HCT116 (cell line): ENCODE measurements at regions not wholly inside any gene's neighbourhood (a gene's known extent, or its start where the extent isn't known, plus 50 kb on each side); places are given as distances from the start of the nearest gene placed in this dataset.

Source experiments
- ATAC-seq: fragments of 200-7000 bp; cut with Tn5 transposase; 2 replicates; pipeline ENCODE4 v1.9.1; 2020; ENCODE audit warnings: mild to moderate bottlenecking, moderate library complexity
- BruUV-seq: library from RNA; stranded (reverse); fragments of 400-500 nt; replicated peaks from 2 replicates; lab custom pipeline; 2021; lab: Mats Ljungman, UMichigan
- CTCF ChIA-PET: fragments of 300-600 bp; sonication (Branson Sonifier 250); formaldehyde crosslinking; loops from one replicate; lab custom pipeline; 2021; ENCODE audit warnings: antibody characterized with exemption; lab: Charles Lee
- POLR2A ChIA-PET: fragments of 300-600, 350-600 bp; sonication (Branson Sonifier 250); formaldehyde crosslinking; loops from one replicate; lab custom pipeline; 2021; ENCODE audit warnings: antibody characterized with exemption; lab: Charles Lee
- RAD21 ChIA-PET, 2 experiments: fragments of 300-600 bp; sonication (Branson Sonifier 250); formaldehyde crosslinking; loops; one replicate each; lab custom pipeline; 2023; ENCODE audit warnings: low total read pairs in 2 of 2; ENCODE audit not compliant: uncharacterized antibody in 2 of 2, unreplicated experiment in 2 of 2, low non-redundant PET in 1 of 2; lab: Charles Lee
- DNase-seq: peaks from one replicate; pipeline ENCODE4 v3.0.0-alpha.2; 2010; ENCODE audit warnings: low read depth, low spot score
- H2AFZ ChIP-seq: fragments of 200-600 bp; shearing (Covaris generic), sonication (generic); 2 replicates; pipeline ENCODE4 v1.6.1; 2017; ENCODE audit warnings: low read depth, mixed run types, mixed read lengths, antibody characterized with exemption, low read length; ENCODE audit not compliant: poor library complexity, severe bottlenecking
- H3K27ac ChIP-seq: 2 replicates; pipeline ENCODE4 v1.5.1; 2012; ENCODE audit warnings: low read depth, low read length
- H3K27me3 ChIP-seq: fragments of 200-600 bp; sonication (generic); 2 replicates; pipeline ENCODE4 v1.6.1; 2016; ENCODE audit warnings: mixed run types, low read length, mixed read lengths; ENCODE audit not compliant: insufficient read depth
- H3K36me3 ChIP-seq, 2 experiments: fragments of 200-500 bp in 1 of 2; fragments of 200-600 bp in 1 of 2; sonication (Bioruptor generic) in 1 of 2; sonication (generic) in 1 of 2; 2 replicates each; pipeline versions ENCODE4 v1.5.1 to v1.6.1; 2014 to 2016; ENCODE audit warnings: low read length in 2 of 2, inconsistent platforms in 1 of 2, mixed read lengths in 1 of 2, mixed run types in 1 of 2; ENCODE audit not compliant: insufficient read depth in 2 of 2, control insufficient read depth in 1 of 2
- H3K4me1 ChIP-seq, 2 experiments: fragments of 200-600 bp in 1 of 2; sonication (generic) in 1 of 2; 2 replicates each; pipeline versions ENCODE4 v1.5.1 to v1.6.1; 2012 to 2017; ENCODE audit warnings: low read length in 2 of 2, inconsistent platforms in 1 of 2, mild to moderate bottlenecking in 1 of 2, mixed read lengths in 1 of 2, mixed run types in 1 of 2, moderate library complexity in 1 of 2; ENCODE audit not compliant: insufficient read depth in 2 of 2, control insufficient read depth in 1 of 2
- H3K4me2 ChIP-seq: fragments of 200-600 bp; sonication (generic); 2 replicates; pipeline ENCODE4 v1.6.1; 2017; ENCODE audit warnings: mixed run types, low read length, mixed read lengths
- H3K4me3 ChIP-seq, 2 experiments: fragments of 200-600 bp in 1 of 2; sonication (generic) in 1 of 2; replicated peaks in 1 of 2; 2 replicates each; pipeline ENCODE4 v1.5.1; 2011 to 2016; ENCODE audit warnings: low read length in 2 of 2, control low read depth in 1 of 2, low read depth in 1 of 2, mild to moderate bottlenecking in 1 of 2, mixed read lengths in 1 of 2, mixed run types in 1 of 2
- H3K79me2 ChIP-seq: fragments of 200-600 bp; sonication (generic); 2 replicates; pipeline ENCODE4 v1.6.1; 2017; ENCODE audit warnings: mild to moderate bottlenecking, mixed run types, low read length, moderate library complexity, mixed read lengths; ENCODE audit not compliant: insufficient read depth
- H3K9ac ChIP-seq: fragments of 200-600 bp; sonication (generic); 2 replicates; pipeline ENCODE4 v1.6.1; 2016; ENCODE audit warnings: low read length, mixed read lengths
- H3K9me2 ChIP-seq: fragments of 200-600 bp; sonication (generic), shearing (Covaris generic); 2 replicates; pipeline ENCODE4 v1.6.1; 2017; ENCODE audit warnings: mixed run types, mild to moderate bottlenecking, moderate library complexity; ENCODE audit not compliant: insufficient read depth
- H3K9me3 ChIP-seq, 2 experiments: fragments of 200-500 bp in 1 of 2; fragments of 200-600 bp in 1 of 2; sonication (Bioruptor generic) in 1 of 2; sonication (generic) in 1 of 2; 2 replicates each; pipeline ENCODE4 v1.6.1; 2014 to 2017; ENCODE audit warnings: low read length in 2 of 2, mixed read lengths in 2 of 2, inconsistent platforms in 1 of 2, low read depth in 1 of 2, mild to moderate bottlenecking in 1 of 2, mixed run types in 1 of 2, moderate library complexity in 1 of 2; ENCODE audit not compliant: control insufficient read depth in 1 of 2, insufficient read depth in 1 of 2
- H4K20me1 ChIP-seq: fragments of 200-600 bp; sonication (generic), shearing (Covaris generic); 2 replicates; pipeline ENCODE4 v1.6.1; 2017; ENCODE audit warnings: mixed run types, mild to moderate bottlenecking, moderate library complexity; ENCODE audit not compliant: insufficient read depth
- EGR1 ChIP-seq: IDR thresholded peaks from 2 replicates; pipeline ENCODE4 v1.6.1; 2012; ENCODE audit warnings: low read depth
- ELF1 ChIP-seq: IDR thresholded peaks from 2 replicates; pipeline ENCODE4 v1.6.1; 2012; ENCODE audit warnings: low read depth, borderline replicate concordance
- EZH2 ChIP-seq: fragments of 200-600 bp; sonication (generic); IDR thresholded peaks from 2 replicates; pipeline ENCODE4 v1.6.1; 2017; ENCODE audit warnings: antibody characterized with exemption, mixed run types
- EZH2phosphoT487 ChIP-seq: fragments of 200-600 bp; IDR thresholded peaks from 2 replicates; pipeline ENCODE4 v1.6.1; 2018; ENCODE audit warnings: antibody characterized with exemption, borderline replicate concordance
- POLR2A ChIP-seq: IDR thresholded peaks from 2 replicates; pipeline ENCODE4 v1.7.0; 2011; ENCODE audit warnings: borderline replicate concordance; ENCODE audit not compliant: insufficient read depth, insufficient read length; ENCODE audit errors: extremely low read depth
- POLR2AphosphoS5 ChIP-seq: IDR thresholded peaks from 2 replicates; pipeline ENCODE4 v1.6.1; 2011; ENCODE audit warnings: mild to moderate bottlenecking, low read depth, low read length, moderate library complexity
- RAD21 ChIP-seq: IDR thresholded peaks from 2 replicates; pipeline ENCODE4 v1.6.1; 2012; ENCODE audit warnings: low read depth, mild to moderate bottlenecking
- SIN3A ChIP-seq: IDR thresholded peaks from 2 replicates; pipeline ENCODE4 v1.6.1; 2012; ENCODE audit warnings: low read depth
- SP1 ChIP-seq: IDR thresholded peaks from 2 replicates; pipeline ENCODE4 v1.6.1; 2012; ENCODE audit warnings: low read depth
- TCF7L2 ChIP-seq: IDR thresholded peaks from 2 replicates; pipeline ENCODE4 v1.7.0; 2011; ENCODE audit warnings: borderline replicate concordance, inconsistent platforms; ENCODE audit not compliant: insufficient read depth, insufficient read length; ENCODE audit errors: extremely low read depth
- intact Hi-C: fragments of 100-400 bp; cut with micrococcal nuclease; formaldehyde crosslinking; loops from 2 replicates; pipeline ENCODE4 v1.10.0; 2022
- TF ChIP-seq, protein P1 (sequence below), 3 experiments: fragments of 200-600 bp in 1 of 3; sonication (generic) in 1 of 3; IDR thresholded peaks in 2 of 3; conservative IDR thresholded peaks in 1 of 3; 2 replicates each; pipeline ENCODE4 v1.5.1; 2012 to 2017; ENCODE audit warnings: low read depth in 2 of 3, low read length in 2 of 3, antibody characterized with exemption in 1 of 3, borderline replicate concordance in 1 of 3, control low read depth in 1 of 3, mild to moderate bottlenecking in 1 of 3, mixed read lengths in 1 of 3, mixed run types in 1 of 3, moderate library complexity in 1 of 3; ENCODE audit not compliant: insufficient read depth in 1 of 3
- TF ChIP-seq, protein P2 (sequence below): IDR thresholded peaks from 2 replicates; pipeline ENCODE4 v1.6.1; 2011; ENCODE audit warnings: mild to moderate bottlenecking, low read length, moderate library complexity; ENCODE audit not compliant: insufficient replicate concordance; ENCODE audit errors: extremely low read depth
- TF ChIP-seq, protein P3 (sequence below): IDR thresholded peaks from 2 replicates; pipeline ENCODE4 v1.6.1; 2012

DNA sequence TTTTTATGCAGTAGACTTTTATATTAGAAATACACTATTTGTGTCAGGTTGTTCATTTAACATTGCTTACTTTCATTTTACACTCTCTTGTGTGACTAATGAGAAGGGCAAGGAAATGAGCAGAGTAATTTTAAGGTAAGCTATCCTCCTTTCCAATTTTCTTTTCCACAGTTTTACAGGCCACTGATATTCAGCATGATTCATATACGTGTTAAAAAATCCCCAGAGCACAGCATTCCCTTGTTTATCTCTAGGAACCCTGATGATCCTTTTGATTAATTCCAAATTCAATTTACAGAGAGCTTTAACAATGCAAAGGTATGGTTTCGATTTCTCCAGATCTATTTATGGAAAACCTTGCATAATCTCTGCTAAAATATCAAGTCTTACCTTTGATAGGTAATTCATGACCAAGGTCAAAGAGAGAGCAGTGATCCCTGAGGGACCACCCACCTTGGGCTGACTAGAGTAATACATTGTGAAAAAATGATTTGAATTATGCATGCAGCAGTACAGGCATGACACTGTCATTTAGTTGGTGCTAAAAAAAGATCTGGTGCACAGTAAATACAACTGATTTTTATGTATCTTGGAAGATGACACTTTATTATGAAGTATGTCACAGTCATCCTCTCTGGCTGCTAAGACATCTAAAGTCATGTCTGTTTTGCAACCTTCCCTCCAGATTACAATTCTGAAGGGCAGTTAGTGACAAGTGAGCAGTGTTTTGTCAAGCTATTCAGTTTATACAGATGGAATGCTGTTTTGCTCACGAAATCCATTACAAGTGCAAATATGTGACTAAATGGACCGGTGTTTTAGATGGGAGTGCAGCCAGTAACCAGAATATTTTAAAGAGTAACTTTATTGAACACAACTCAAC, 736.6 kb downstream of the EPHA7 start:
- H3K9me2 ChIP-seq: no peaks in the 10 kb centered on the region
- H3K79me2 ChIP-seq: no peaks in the 10 kb centered on the region
- POLR2A ChIA-PET: no interaction called here
- no peak overlapping the region for H3K4me2 ChIP-seq
- TF ChIP-seq, protein P1, sequence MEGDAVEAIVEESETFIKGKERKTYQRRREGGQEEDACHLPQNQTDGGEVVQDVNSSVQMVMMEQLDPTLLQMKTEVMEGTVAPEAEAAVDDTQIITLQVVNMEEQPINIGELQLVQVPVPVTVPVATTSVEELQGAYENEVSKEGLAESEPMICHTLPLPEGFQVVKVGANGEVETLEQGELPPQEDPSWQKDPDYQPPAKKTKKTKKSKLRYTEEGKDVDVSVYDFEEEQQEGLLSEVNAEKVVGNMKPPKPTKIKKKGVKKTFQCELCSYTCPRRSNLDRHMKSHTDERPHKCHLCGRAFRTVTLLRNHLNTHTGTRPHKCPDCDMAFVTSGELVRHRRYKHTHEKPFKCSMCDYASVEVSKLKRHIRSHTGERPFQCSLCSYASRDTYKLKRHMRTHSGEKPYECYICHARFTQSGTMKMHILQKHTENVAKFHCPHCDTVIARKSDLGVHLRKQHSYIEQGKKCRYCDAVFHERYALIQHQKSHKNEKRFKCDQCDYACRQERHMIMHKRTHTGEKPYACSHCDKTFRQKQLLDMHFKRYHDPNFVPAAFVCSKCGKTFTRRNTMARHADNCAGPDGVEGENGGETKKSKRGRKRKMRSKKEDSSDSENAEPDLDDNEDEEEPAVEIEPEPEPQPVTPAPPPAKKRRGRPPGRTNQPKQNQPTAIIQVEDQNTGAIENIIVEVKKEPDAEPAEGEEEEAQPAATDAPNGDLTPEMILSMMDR (IDR thresholded peaks at IDR 0.05 in 2 of 3, conservative IDR thresholded peaks at IDR 0.05 in 1 of 3; ENCODE audit: borderline replicate concordance in 1 of 3, insufficient read depth in 1 of 3, low read depth in 2 of 3, low read length in 2 of 3): no peak
- TF ChIP-seq EZH2: no peak
- TF ChIP-seq EZH2phosphoT487: no peak
- TF ChIP-seq, protein P2, sequence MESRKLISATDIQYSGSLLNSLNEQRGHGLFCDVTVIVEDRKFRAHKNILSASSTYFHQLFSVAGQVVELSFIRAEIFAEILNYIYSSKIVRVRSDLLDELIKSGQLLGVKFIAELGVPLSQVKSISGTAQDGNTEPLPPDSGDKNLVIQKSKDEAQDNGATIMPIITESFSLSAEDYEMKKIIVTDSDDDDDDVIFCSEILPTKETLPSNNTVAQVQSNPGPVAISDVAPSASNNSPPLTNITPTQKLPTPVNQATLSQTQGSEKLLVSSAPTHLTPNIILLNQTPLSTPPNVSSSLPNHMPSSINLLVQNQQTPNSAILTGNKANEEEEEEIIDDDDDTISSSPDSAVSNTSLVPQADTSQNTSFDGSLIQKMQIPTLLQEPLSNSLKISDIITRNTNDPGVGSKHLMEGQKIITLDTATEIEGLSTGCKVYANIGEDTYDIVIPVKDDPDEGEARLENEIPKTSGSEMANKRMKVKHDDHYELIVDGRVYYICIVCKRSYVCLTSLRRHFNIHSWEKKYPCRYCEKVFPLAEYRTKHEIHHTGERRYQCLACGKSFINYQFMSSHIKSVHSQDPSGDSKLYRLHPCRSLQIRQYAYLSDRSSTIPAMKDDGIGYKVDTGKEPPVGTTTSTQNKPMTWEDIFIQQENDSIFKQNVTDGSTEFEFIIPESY: no peak
- no peak for TF ChIP-seq POLR2A
- no peak for TF ChIP-seq SIN3A
- no peak for TF ChIP-seq EGR1
- TF ChIP-seq SP1: no peak
- no peak for TF ChIP-seq TCF7L2
- no peak for TF ChIP-seq RAD21
- TF ChIP-seq, protein P3, sequence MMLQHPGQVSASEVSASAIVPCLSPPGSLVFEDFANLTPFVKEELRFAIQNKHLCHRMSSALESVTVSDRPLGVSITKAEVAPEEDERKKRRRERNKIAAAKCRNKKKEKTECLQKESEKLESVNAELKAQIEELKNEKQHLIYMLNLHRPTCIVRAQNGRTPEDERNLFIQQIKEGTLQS: no peak
- no peak for TF ChIP-seq POLR2AphosphoS5
- no peak for TF ChIP-seq ELF1
- BruUV-seq: no TSS peak
- intact Hi-C loops: no loop called here
- no peaks in the 10 kb centered on the region for H4K20me1 ChIP-seq
- no peak overlapping the region for H3K27ac ChIP-seq
- RAD21 ChIA-PET: no interaction called here
- no peaks in the 10 kb centered on the region for H3K36me3 ChIP-seq
- H3K27me3 ChIP-seq: no peaks in the 10 kb centered on the region
- CTCF ChIA-PET: no interaction called here
- DNase-seq: no peak
- H2AFZ ChIP-seq: no peak overlapping the region
- ATAC-seq: no peak
- H3K4me1 ChIP-seq: no peaks in the 10 kb centered on the region
- no peak overlapping the region for H3K9ac ChIP-seq
- peaks cover 4 to 13% of the 10 kb centered on the region in 2 experiments; a peak in 2 of 4 replicates for H3K9me3 ChIP-seq
- no peak overlapping the region for H3K4me3 ChIP-seq
